HUDEP-2 (cell line): ENCODE measurements at regions not wholly inside any gene's neighbourhood (a gene's known extent, or its start where the extent isn't known, plus 50 kb on each side); places are given as distances from the start of the nearest gene placed in this dataset.

ENCODE experiments used
- DNase-seq, 76 experiments: peaks; one replicate each; lab custom pipeline; 2025; ENCODE audit not compliant: unreplicated experiment in 76 of 76; lab: John Stamatoyannopoulos, UW

DNA sequence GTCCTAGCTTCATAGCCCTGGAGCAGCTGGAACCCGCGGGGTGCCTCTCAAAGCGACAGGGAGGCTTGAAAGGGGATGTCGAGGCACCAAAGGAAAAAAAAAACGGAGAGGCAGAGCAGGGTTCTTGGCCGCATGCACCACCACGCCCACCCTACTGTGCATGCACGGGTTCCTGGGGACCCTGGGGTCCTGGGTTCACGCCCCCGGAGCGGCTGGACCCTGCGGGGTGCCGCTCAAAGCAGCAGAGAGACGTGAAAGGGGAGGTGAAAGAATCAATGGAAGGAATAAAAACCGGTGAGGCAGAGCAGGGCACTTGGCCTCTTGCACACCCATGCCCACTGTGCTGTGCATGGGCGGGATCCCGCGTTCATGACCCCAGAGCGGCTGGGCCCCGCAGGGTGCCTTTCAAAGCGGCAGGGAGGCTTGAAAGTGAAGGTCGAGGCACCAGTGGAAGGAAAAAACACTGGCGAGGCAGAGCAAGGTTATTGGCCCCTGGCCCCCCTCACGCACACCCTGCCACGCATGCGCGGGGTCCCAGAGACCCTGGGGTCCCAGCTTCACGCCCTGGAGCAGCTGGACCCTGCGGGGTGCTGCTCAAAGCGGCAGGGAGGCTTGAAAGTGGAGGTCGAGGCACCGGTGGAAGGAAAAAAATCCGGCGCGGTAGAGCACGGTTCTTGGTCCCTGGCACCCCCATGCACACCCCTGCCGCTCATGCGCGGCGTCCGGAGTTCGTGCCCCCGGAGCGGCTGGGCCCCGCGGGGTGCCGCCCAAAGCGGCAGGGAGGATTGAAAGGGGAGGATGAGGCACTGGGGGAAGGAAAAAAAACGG lies 318.5 kb downstream of the ALG10 start:
- DNase-seq: no peak

GRCh38 chr12:34341362-34341733 lies 319.1 kb downstream of the ALG10 start:
- no peak for DNase-seq

DNA sequence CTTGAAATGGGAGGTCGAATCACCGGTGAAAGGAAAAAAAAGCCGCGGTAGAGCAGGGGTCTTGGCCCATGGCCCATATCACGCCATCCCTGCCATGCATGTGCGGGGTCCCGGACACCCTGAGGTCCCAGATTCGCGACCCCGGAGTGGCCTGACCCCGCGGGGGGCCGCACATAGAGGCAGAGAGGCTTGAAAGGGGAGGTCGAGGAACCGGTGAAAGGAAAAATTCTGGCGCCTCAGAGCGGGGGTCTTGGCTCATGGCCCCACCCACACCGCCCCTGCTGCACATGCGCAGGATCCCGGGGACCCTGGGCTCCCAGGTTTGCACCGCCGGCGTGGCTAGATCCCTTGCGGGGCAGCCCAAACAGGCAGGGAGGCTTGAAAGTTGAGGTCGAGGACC lies 319.8 kb downstream of the ALG10 start:
- DNase-seq: no peak

GRCh38 chr12:34343345-34343744 lies 321.0 kb downstream of the ALG10 start:
- no peak for DNase-seq

DNA sequence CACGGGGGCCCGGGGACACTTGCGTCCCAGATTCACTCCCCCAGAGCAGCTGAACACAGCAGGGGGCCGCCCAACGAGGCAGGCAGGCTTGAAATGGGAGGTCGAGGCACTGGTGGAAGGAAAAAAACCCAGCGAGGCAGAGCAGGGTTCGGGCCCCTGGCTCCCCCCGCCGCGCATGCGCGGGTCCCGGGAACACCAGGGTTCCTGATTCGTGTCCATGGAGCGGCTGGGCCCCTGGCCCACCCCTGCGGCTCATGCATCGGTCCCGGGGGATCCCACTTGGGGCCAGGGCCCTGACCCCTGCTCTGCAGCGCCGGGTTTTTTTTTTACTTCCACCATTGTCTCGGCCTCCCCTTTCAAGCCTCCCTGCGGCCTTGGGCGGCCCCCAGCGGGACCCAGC lies 321.5 kb downstream of the ALG10 start:
- DNase-seq: no peak

DNA sequence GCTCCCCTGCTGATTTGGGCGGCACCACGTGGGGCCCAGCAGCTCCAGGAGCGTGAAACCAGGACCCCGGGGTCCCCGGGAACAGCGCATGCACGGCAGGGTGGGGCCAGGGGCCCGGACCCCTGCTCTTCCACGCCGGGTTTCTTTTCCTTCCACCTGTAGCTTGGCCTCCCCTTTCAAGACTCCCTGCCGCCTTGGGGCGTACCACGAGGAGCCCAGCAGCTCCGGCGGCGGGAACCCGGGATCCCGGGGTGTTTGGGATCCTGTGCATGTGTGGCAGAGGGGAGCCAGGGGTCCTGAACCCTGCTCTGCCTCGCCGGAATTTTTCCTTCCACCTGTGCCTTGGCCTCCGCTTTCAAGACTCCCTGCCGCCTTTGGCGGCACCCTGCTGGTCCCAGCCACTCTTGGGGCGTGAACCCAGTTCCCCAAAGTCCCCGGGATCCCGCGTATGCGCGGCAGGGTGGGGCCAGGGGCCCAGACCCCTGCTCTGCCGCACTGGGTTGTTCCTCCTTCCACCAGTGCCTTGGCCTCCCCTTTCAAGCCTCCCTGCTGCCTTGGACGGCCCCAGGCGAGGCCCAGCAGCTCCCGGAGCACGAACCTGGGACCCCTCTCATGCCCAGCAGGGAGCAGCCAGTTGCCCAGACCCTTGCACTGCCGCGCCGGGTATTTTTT lies 322.7 kb downstream of the ALG10 start:
- DNase-seq: no peak

- no peak for DNase-seq
These were observed 323.5 kb downstream of the ALG10 start for GRCh38 chr12:34345801-34346200.

DNA sequence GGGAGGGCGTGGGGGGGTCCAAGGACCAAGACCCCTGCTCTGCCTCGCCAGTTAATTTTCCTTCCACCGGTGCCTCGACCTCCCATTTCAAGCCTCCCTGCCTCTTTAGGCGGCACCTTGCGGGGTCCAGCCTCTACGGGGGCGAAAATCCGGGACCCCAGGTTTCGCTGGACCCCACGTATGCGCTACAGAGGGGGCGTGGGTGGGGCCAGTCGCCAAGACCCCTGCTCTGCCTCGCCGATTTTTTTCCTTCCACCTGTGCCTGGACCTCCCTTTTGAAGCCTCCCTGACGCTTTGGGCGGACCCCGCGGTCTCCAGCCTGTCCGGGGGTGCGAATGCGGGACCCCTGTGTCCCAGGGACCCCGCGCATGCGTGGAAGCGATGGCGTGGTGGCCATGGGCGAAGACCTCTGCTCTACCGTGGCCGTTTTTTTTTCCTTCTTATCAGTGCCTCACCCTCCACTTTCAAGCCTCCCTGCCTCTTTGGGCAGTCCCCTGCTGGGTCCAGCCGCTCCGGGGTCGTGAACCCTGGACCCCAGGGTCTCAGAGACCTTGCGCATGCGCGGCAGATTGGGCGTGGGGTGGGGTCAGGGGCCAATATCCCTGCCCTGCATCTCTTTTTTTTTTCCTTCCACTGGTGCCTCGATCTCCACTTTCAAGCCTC lies 324.2 kb downstream of the ALG10 start:
- DNase-seq: no peak

- DNase-seq: peak in 5 of 76 experiments; percentile 1 to 10 (median 5)
These were observed 325.1 kb downstream of the ALG10 start for GRCh38 chr12:34347367-34347766.

GRCh38 chr12:34348064-34348463 lies 325.8 kb downstream of the ALG10 start:
- no peak for DNase-seq

DNA sequence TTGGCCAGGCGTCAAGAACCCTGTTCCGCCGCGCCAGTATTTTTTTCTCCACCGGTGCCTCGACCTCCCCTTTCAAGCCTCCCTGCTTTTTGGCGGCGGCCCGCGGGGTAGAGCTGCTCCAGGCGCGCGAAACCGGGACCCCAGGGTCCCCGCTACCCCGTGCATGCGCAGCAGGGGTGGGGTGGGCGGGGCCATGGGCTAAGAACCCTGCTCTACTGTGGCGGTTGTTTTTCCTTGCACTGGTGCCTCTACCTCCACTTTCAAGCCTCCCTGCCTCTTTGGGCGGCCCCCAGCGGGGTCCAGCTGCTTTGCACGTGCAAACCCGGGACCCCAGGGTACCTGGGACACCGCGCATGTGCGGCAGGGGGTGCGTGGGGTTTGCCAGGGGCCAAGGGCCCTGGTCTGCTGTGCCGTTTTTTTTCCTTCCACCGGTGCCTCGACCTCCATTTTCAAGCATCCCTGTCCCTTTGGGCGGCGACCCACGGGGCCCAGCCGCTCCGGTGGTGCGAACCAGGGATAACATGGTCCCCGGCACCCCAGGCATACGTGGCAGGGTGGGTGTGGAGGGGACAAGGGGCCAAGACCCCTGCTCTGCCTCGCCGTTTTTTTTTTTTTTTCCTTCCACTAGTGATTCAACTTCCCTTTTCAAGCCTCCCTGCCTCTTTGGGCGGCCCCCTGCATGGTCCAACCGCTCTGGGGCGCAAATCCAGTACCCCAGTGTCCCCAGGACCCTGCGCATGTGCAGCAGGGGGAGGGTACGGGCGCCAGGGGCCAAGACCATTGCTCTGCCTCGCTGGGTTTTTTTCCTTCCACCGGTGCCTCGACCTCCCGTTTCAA lies 326.8 kb downstream of the ALG10 start:
- no peak for DNase-seq

DNA sequence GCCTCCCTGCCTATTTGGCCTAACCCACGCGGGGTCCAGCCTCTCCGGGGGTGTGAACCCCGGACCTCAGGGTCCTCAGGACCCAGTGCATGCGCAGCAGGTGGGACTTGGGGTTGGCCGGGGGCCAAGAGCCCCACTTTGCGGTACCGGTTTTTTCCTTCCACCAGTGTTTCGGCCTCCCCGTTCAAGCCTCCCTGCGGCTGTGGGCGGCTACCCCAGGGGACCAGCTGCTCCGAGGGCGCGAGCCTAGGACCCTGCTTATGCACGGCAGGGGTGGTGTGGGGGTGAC lies 327.3 kb downstream of the ALG10 start:
- no peak for DNase-seq

DNA sequence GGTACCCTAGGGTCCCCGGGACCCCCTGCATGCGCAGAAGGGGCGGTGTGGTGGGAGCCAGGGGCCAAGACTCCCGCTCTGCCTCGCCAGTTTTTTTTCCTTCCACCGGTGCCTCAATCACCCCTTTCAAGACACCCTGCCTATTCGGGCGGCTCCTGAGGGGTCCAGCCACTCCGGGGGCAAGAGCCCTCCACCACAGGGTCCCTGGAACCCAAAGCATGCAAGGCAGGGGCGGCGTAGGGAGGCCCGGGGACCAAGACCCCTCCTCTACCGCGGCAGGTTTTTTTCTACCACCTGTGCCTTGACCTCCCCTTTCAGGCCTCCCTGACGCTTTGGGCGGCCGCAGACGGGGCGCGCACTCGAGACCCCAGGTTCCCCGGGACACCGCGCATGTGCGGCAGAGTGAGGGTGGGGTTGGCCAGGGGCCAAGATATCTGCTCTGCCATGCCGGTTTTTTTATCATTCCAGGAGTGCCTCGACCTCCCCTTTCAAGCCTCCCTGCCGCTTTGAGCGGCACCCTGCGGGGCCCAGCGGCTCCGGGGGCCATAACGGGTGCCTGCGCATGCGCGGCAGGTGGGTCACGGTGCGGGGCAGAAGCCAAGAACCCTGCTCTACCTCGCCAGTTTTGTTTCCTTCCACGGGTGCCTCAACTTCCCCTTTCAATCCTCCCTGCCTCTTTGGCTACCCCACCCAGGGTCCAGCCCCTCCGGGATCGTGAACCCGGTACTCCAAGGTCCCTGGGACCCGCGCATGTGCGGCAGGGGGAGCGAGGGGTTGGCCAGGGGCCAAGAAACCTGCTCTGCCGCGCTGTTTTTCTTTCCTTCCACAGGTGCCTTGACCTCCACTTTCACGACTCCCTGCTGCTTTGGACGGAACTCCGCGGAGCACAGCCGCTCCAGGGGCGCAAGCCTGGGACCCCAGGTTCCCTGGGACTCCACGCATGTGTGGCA lies 328.1 kb downstream of the ALG10 start:
- DNase-seq: no peak

DNA sequence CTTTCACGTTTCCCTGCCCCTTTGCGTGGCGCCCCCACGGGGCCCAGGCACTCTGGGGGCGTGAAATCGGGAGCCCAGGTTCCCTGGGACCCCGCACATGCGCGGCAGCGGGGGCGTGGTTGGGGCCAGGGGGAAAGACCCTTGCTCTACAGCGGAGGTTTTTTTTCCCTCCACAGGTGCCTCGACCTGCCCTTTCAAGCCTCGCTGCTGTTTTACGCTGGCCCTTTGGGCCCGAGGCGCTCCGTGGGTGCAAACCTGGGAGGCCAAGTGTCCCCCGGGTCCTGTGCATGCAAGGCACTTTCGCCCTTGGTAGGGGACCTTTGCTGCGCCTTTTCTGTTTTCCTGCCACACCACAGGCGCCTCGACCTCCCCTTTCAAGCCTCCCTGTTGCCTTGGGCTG lies 329.8 kb downstream of the ALG10 start:
- DNase-seq: no peak

DNA sequence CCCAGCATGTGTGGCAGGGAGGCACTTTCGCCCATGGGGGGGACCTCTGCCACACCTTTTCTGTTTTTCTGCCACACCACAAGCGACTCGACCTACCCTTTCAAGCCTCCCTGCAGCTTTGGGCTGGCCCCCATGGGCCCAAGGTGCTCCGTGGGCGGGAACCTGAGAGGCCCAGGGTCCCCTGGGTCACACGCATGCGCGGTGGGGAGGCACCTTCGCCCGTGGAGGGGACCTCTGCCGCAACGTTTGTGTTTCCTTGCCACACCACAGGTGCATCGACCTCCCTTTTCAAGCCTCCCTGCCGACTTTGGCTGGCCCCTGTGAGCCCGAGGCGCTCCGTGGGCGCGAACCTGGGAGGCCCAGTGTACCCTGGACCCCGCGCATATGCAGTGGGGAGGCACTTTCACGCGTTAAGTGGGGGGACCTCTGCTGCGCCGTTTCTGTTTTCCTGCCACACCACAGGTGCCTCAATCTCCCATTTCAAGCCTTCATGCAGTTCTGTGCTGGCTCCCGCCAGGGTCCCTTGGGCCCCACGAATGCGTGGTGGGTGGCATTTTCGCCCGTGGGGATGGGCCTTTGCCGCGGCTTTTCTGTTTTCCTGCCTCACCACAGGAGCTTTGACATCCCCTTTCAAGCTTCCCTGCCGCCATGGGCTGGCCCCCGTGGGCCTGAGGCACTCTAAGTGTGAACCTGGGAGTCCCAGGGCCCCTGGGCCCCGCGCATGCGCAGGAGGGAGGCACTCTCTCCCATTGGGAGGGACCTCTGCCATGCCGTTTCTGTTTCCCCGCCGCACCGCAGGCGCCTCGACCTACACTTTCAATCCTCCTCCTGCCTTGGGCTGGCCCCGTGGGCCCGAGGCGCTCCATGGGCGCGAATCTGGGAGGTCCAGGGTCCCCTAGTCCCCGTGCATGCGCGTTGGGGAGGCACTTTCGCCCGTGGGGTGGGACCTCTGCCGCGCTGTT lies 332.2 kb downstream of the ALG10 start:
- no peak for DNase-seq

DNA sequence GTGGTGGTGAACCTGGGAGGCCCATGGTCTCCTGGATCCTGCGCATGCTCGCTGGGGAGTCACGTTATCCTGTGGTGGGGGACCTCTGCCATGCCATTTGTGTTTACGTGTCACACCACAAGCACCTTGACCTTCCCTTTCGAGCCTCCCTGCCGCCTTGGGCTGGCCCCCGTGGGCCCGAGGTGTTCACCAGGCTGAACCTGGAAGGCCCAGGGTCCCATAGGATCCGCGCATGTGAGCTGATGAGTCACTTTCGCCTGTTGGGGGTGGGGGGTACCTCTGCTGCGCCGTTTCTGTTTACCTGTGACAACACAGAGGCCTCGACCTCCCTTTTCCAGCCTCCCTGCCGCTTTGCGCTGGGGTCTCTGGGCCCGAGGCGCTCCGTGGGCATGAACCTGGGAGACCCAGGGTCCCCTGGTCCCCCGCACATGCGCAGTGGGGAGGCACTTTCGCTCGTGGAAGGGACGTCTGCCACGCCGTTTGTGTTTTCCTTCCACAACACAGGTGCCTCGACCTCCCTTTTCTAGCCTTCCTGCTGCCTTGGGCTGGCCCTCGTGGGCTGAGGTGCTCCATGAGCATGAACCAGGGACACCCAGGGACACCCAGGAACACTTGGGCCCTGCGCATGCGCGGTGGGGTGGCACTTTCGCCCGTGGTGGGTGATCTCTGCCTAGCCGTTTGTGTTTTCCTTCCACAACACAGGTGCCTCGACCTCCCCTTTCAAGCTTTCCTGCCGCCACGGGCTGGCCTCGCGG lies 334.1 kb downstream of the ALG10 start:
- no peak for DNase-seq

GRCh38 chr12:34357791-34358190 lies 335.5 kb downstream of the ALG10 start:
- DNase-seq: no peak

DNA sequence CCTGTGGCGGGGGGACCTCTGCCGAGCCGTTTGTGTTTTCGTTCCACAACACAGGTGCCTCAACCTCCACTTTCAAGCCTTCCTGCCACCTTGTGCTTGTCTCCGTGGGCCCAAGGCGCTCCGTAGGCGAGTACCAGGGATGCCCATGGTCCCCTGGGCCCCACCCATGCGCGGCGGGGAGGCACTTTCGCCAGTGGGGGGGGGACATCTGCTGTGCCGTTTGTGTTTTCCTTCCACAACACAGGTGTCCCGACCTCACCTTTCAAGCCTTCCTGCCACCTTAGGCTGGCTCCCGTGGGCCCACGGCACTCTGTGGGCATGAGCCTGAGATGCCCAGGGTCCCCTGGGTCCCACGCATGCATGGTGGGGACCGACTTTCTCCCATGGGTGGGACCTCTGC lies 335.9 kb downstream of the ALG10 start:
- DNase-seq: no peak
